ENCODE measurements at regions not wholly inside any gene's neighbourhood (a gene's known extent, or its start where the extent isn't known, plus 50 kb on each side); places are given as distances from the start of the nearest gene placed in this dataset.

- Histone ChIP-seq H3K4me3 (replicated peaks in 1 of 3) (no peak overlapping the region), H3K27ac (no peak overlapping the region), H3K9me3 (no peaks in the 10 kb centered on the region), H3K27me3 (no peaks in the 10 kb centered on the region), H3K36me3 (no peaks in the 10 kb centered on the region), H3K4me1 (peaks cover 11 to 15% of the 10 kb centered on the region in 2 donors)
- intact Hi-C loops (cut with DNase I) = no loop called here
- WGBS, 2 donors = 86 to 91% methylated on average over 7 of the region's 7 CpGs
- TF ChIP-seq POLR2A (IDR thresholded peaks at IDR 0.05) (no peak), CTCF (IDR thresholded peaks at IDR 0.05) (no peak)
- DNase-seq = no peak
Measured at GRCh38 chr1:204744107-204744779, 58.7 kb upstream of the LRRN2 start.

- Histone ChIP-seq H3K9me3 (no peaks in the 10 kb centered on the region), H3K27me3 (no peaks in the 10 kb centered on the region), H3K36me3 (no peaks in the 10 kb centered on the region), H3K4me1 (peaks cover 11 to 15% of the 10 kb centered on the region in 2 donors), H3K27ac (no peak overlapping the region), H3K4me3 (replicated peaks in 1 of 3) (no peak overlapping the region)
- TF ChIP-seq POLR2A (IDR thresholded peaks at IDR 0.05) (no peak), CTCF (IDR thresholded peaks at IDR 0.05) (peak; percentile 60 to 96 (median 76))
- intact Hi-C loops (cut with DNase I) = no loop called here
- peak; percentile 40 to 47 for DNase-seq
Measured at GRCh38 chr1:204746838-204747442, 61.4 kb upstream of the LRRN2 start.

GRCh38 chr1:204751480-204751879 is 65.9 kb upstream of the LRRN2 start:
- no peaks in the 10 kb centered on the region for H3K9me3 ChIP-seq
- H3K4me1 ChIP-seq = no peaks in the 10 kb centered on the region
- H3K27ac ChIP-seq = no peak overlapping the region
- H3K27me3 ChIP-seq = no peaks in the 10 kb centered on the region
- no peaks in the 10 kb centered on the region for H3K36me3 ChIP-seq
- H3K4me3 ChIP-seq (replicated peaks in 1 of 3) = no peak overlapping the region
- no peak for DNase-seq
- 48 to 56% methylated on average over 6 of the region's 6 CpGs for WGBS, 2 donors
- TF ChIP-seq CTCF (IDR thresholded peaks at IDR 0.05) = no peak
- no peak for TF ChIP-seq POLR2A (IDR thresholded peaks at IDR 0.05)
- intact Hi-C loops (cut with DNase I) = no loop called here

- 87 to 91% methylated on average over 16 to 23 of the region's 24 CpGs for WGBS, 2 donors
- H3K27me3 ChIP-seq = no peaks in the 10 kb centered on the region
- H3K4me1 ChIP-seq = no peaks in the 10 kb centered on the region
- TF ChIP-seq CTCF (IDR thresholded peaks at IDR 0.05) (no peak), POLR2A (IDR thresholded peaks at IDR 0.05) (no peak)
- H3K27ac ChIP-seq = no peak overlapping the region
- no peaks in the 10 kb centered on the region for H3K36me3 ChIP-seq
- DNase-seq = no peak
- no peaks in the 10 kb centered on the region for H3K9me3 ChIP-seq
- H3K4me3 ChIP-seq (replicated peaks in 1 of 3) = no peak overlapping the region
- intact Hi-C loops (cut with DNase I) = no loop called here
Measured at GRCh38 chr1:204751883-204752687, 66.5 kb upstream of the LRRN2 start.

GRCh38 chr1:204752688-204753040 is 67.1 kb upstream of the LRRN2 start:
- intact Hi-C loops (cut with DNase I) = no loop called here
- Histone ChIP-seq H3K4me1 (no peaks in the 10 kb centered on the region), H3K9me3 (no peaks in the 10 kb centered on the region), H3K4me3 (replicated peaks in 1 of 3) (no peak overlapping the region), H3K27ac (no peak overlapping the region), H3K27me3 (no peaks in the 10 kb centered on the region), H3K36me3 (no peaks in the 10 kb centered on the region)
- WGBS, 2 donors = 86 to 88% methylated on average over 6 of the region's 6 CpGs
- DNase-seq = no peak
- TF ChIP-seq POLR2A (IDR thresholded peaks at IDR 0.05) (no peak), CTCF (IDR thresholded peaks at IDR 0.05) (no peak)
